Liver (tissue), 3 donors: ENCODE measurements at regions not wholly inside any gene's neighbourhood (a gene's known extent, or its start where the extent isn't known, plus 50 kb on each side); places are given as distances from the start of the nearest gene placed in this dataset.

Experiments
- ATF3 ChIP-seq: IDR thresholded peaks from 2 replicates; pipeline ENCODE4 v1.6.1; 2016; ENCODE audit warnings: antibody characterized with exemption
- CTCF ChIP-seq: fragments of 150-350 bp; IDR thresholded peaks from 2 replicates; pipeline ENCODE4 v1.5.1; 2017; ENCODE audit warnings: improper control_type of control experiment, low read depth, low read length; ENCODE audit not compliant: missing input control
- EGR1 ChIP-seq, 2 donors: IDR thresholded peaks; 2 replicates each; pipeline ENCODE4 v1.6.1; 2016 to 2018; ENCODE audit warnings: antibody characterized with exemption in 2 of 2, low read depth in 2 of 2
- GABPA ChIP-seq, 2 donors: IDR thresholded peaks in 1 of 2; conservative IDR thresholded peaks in 1 of 2; 2 replicates each; pipeline ENCODE4 v1.6.1; 2016; ENCODE audit warnings: antibody characterized with exemption in 2 of 2, mild to moderate bottlenecking in 1 of 2, moderate library complexity in 1 of 2
- HNF4A ChIP-seq, 2 donors: conservative IDR thresholded peaks; 2 replicates each; pipeline ENCODE4 v1.6.1; 2016; ENCODE audit warnings: antibody characterized with exemption in 2 of 2, mild to moderate bottlenecking in 2 of 2
- JUND ChIP-seq, 2 donors: IDR thresholded peaks; 2 replicates each; pipeline ENCODE4 v1.6.1; 2016; ENCODE audit warnings: antibody characterized with exemption in 2 of 2
- NR2F2 ChIP-seq: IDR thresholded peaks from 2 replicates; pipeline ENCODE4 v1.6.1; 2016; ENCODE audit warnings: antibody characterized with exemption
- RAD21 ChIP-seq, 2 donors: IDR thresholded peaks; 2 replicates each; pipeline ENCODE4 v1.6.1; 2016; ENCODE audit warnings: antibody characterized with exemption in 2 of 2, mild to moderate bottlenecking in 2 of 2
- REST ChIP-seq: IDR thresholded peaks from 2 replicates; pipeline ENCODE4 v1.6.1; 2016; ENCODE audit warnings: antibody characterized with exemption, mild to moderate bottlenecking
- RXRA ChIP-seq, 2 donors: IDR thresholded peaks; 2 replicates each; pipeline ENCODE4 v1.6.1; 2017 to 2018; ENCODE audit warnings: antibody characterized with exemption in 2 of 2, mild to moderate bottlenecking in 1 of 2
- TAF1 ChIP-seq: conservative IDR thresholded peaks from 2 replicates; pipeline ENCODE4 v1.6.1; 2016; ENCODE audit warnings: antibody characterized with exemption, mild to moderate bottlenecking
- YY1 ChIP-seq: IDR thresholded peaks from 2 replicates; pipeline ENCODE4 v1.6.1; 2016; ENCODE audit warnings: antibody characterized with exemption, mild to moderate bottlenecking
- ZBTB33 ChIP-seq: IDR thresholded peaks from 2 replicates; pipeline ENCODE4 v1.6.1; 2016; ENCODE audit warnings: antibody characterized with exemption
- TF ChIP-seq, protein P1 (sequence below): IDR thresholded peaks from 2 replicates; pipeline ENCODE4 v1.6.1; 2016; ENCODE audit warnings: antibody characterized with exemption
- donor health status: healthy.
- donor health status: healthy.

DNA sequence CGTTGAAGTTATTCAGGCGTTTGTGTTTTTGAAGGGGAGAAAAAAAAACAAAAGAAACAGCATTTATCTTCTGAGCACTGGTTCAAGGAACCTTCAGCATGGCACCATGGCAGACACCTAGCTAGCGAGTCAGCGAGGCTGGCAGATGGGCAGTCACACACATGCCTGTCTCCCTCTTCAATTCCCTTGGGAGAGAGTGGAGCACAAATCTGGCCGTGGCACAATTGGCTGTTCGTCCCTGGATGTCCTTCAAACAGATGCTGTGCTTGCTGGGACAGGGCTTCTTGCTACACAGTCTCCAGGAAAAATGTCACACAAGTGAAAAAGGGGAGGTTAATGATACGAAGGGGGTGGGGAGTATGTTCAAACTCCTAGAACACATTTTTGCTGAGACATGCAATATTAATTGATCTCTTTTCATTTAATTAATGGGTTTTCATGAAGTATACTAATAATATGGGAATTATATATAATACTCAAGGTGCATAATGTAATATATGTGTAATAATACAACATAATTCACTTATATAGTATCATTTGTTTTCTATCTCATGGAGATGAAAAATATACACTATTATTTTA, 1674.5 kb upstream of the SLC10A2 start:
- TF ChIP-seq YY1 (no peak), CTCF (no peak), RAD21 (IDR thresholded peaks at IDR 0.05) (no peak), ATF3 (no peak), HNF4A (conservative IDR thresholded peaks at IDR 0.05) (no peak), JUND (IDR thresholded peaks at IDR 0.05) (no peak), EGR1 (IDR thresholded peaks at IDR 0.05; ENCODE audit: low read depth in 2 of 2) (no peak), REST (no peak), TAF1 (no peak), GABPA (IDR thresholded peaks at IDR 0.05 in 1 of 2, conservative IDR thresholded peaks at IDR 0.05 in 1 of 2) (no peak), NR2F2 (no peak), ZBTB33 (no peak), RXRA (IDR thresholded peaks at IDR 0.05) (no peak)
- TF ChIP-seq, protein P1, sequence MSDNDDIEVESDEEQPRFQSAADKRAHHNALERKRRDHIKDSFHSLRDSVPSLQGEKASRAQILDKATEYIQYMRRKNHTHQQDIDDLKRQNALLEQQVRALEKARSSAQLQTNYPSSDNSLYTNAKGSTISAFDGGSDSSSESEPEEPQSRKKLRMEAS = no peak
